H9 (cell line): ENCODE measurements at regions not wholly inside any gene's neighbourhood (a gene's known extent, or its start where the extent isn't known, plus 50 kb on each side); places are given as distances from the start of the nearest gene placed in this dataset.

ENCODE experiments used
- DNase-seq: peaks from one replicate; pipeline ENCODE4 v3.0.0-alpha.2; 2017
- H2AFZ ChIP-seq: one replicate; pipeline ENCODE4 v1.6.1; 2013; ENCODE audit warnings: mild to moderate bottlenecking, low read length, control low read depth, moderate library complexity
- H2AK5ac ChIP-seq: 2 replicates; pipeline ENCODE4 v1.6.1; 2013; ENCODE audit warnings: low read length, control low read depth, mixed read lengths; ENCODE audit not compliant: insufficient read length
- H2BK120ac ChIP-seq: one replicate; pipeline ENCODE4 v1.6.1; 2013; ENCODE audit warnings: low read depth, mild to moderate bottlenecking, low read length, control low read depth, inconsistent platforms; ENCODE audit not compliant: poor library complexity, severe bottlenecking
- H2BK12ac ChIP-seq: 2 replicates; pipeline ENCODE4 v1.6.1; 2013; ENCODE audit warnings: low read length, control low read depth, mixed read lengths, low read depth; ENCODE audit not compliant: insufficient read length
- H2BK15ac ChIP-seq: 2 replicates; pipeline ENCODE4 v1.6.1; 2013; ENCODE audit warnings: low read depth, low read length, control low read depth
- H2BK20ac ChIP-seq: one replicate; pipeline ENCODE4 v1.6.1; 2013; ENCODE audit warnings: low read depth, mild to moderate bottlenecking, low read length, control low read depth, inconsistent platforms; ENCODE audit not compliant: poor library complexity, severe bottlenecking
- H2BK5ac ChIP-seq: 2 replicates; pipeline ENCODE4 v1.6.1; 2013; ENCODE audit warnings: low read length, control low read depth, mixed read lengths; ENCODE audit not compliant: insufficient read length
- H3K14ac ChIP-seq: 2 replicates; pipeline ENCODE4 v1.6.1; 2013; ENCODE audit warnings: low read length, control low read depth; ENCODE audit not compliant: insufficient read depth
- H3K18ac ChIP-seq: 2 replicates; pipeline ENCODE4 v1.6.1; 2013; ENCODE audit warnings: low read depth, mild to moderate bottlenecking, mixed read lengths, low read length, control low read depth; ENCODE audit not compliant: insufficient read length
- H3K23ac ChIP-seq: 2 replicates; pipeline ENCODE4 v1.6.1; 2013; ENCODE audit warnings: low read length, control low read depth, mixed read lengths, low read depth; ENCODE audit not compliant: insufficient read length
- H3K23me2 ChIP-seq: 2 replicates; pipeline ENCODE4 v1.6.1; 2013; ENCODE audit warnings: low read depth, mild to moderate bottlenecking, mixed read lengths, low read length, control low read depth; ENCODE audit not compliant: insufficient read length, poor library complexity, severe bottlenecking
- H3K27ac ChIP-seq: 2 replicates; pipeline ENCODE4 v1.5.1; 2013; ENCODE audit warnings: low read length, control low read depth, mixed read lengths, low read depth; ENCODE audit not compliant: insufficient read length
- H3K27me3 ChIP-seq: 2 replicates; pipeline ENCODE4 v1.6.1; 2013; ENCODE audit warnings: low read length, control low read depth, inconsistent platforms; ENCODE audit not compliant: insufficient read depth
- H3K4ac ChIP-seq: 2 replicates; pipeline ENCODE4 v1.6.1; 2013; ENCODE audit warnings: low read depth, mild to moderate bottlenecking, control low read depth, inconsistent platforms, low read length, moderate library complexity
- H3K4me1 ChIP-seq: 2 replicates; pipeline ENCODE4 v1.6.1; 2013; ENCODE audit warnings: low read length, control low read depth, inconsistent platforms; ENCODE audit not compliant: insufficient read depth
- H3K4me2 ChIP-seq: 2 replicates; pipeline ENCODE4 v1.6.1; 2013; ENCODE audit warnings: low read length, control low read depth, mixed read lengths; ENCODE audit not compliant: insufficient read length, insufficient read depth
- H3K56ac ChIP-seq: 2 replicates; pipeline ENCODE4 v1.6.1; 2013; ENCODE audit warnings: low read depth, mild to moderate bottlenecking, mixed read lengths, low read length, control low read depth; ENCODE audit not compliant: insufficient read length
- H3K79me1 ChIP-seq: 2 replicates; pipeline ENCODE4 v1.6.1; 2013; ENCODE audit warnings: low read depth, mild to moderate bottlenecking, moderate library complexity, low read length, control low read depth, inconsistent platforms; ENCODE audit not compliant: insufficient read depth, poor library complexity, severe bottlenecking
- H3K79me2 ChIP-seq: 2 replicates; pipeline ENCODE4 v1.6.1; 2013; ENCODE audit warnings: low read length, control low read depth, inconsistent platforms; ENCODE audit not compliant: insufficient read depth
- H3K9ac ChIP-seq: 2 replicates; pipeline ENCODE4 v1.6.1; 2013; ENCODE audit warnings: low read length, control low read depth, mixed read lengths; ENCODE audit not compliant: insufficient read length; ENCODE audit errors: extremely low read depth
- H3K9me3 ChIP-seq: one replicate; pipeline ENCODE4 v1.6.1; 2013; ENCODE audit warnings: low read depth, low read length, inconsistent platforms; ENCODE audit not compliant: control insufficient read depth
- H3T11ph ChIP-seq: one replicate; pipeline ENCODE4 v1.6.1; 2013; ENCODE audit warnings: mild to moderate bottlenecking, low read length, control low read depth, inconsistent platforms
- H4K20me1 ChIP-seq: one replicate; pipeline ENCODE4 v1.6.1; 2013; ENCODE audit not compliant: control insufficient read depth, insufficient read length, insufficient read depth
- H4K5ac ChIP-seq: 2 replicates; pipeline ENCODE4 v1.6.1; 2013; ENCODE audit warnings: low read depth, mild to moderate bottlenecking, mixed read lengths, low read length, control low read depth; ENCODE audit not compliant: insufficient read length
- H4K8ac ChIP-seq: replicated peaks from 2 replicates; pipeline ENCODE4 v1.6.1; 2013; ENCODE audit warnings: low read length, control low read depth, mixed read lengths, low read depth; ENCODE audit not compliant: insufficient read length
- H4K91ac ChIP-seq: 2 replicates; pipeline ENCODE4 v1.6.1; 2013; ENCODE audit warnings: low read depth, mild to moderate bottlenecking, moderate library complexity, mixed read lengths, low read length, control low read depth; ENCODE audit not compliant: insufficient read length
- H3K27ac Mint-ChIP-seq, 3 experiments: 2 replicates in 2 of 3; 3 replicates in 1 of 3; pipeline ENCODE4 v1.8.0; 2020 to 2021; ENCODE audit warnings: mixed read lengths in 3 of 3, mild to moderate bottlenecking in 1 of 3, moderate library complexity in 1 of 3
- H3K27me3 Mint-ChIP-seq: 2 replicates; pipeline ENCODE4 v1.8.0; 2021; ENCODE audit warnings: low read depth, mild to moderate bottlenecking, moderate library complexity, mixed read lengths
- H3K36me3 Mint-ChIP-seq, 3 experiments: 2 replicates in 2 of 3; 3 replicates in 1 of 3; pipeline ENCODE4 v1.8.0; 2020 to 2021; ENCODE audit warnings: low read depth in 3 of 3, mixed read lengths in 3 of 3; ENCODE audit not compliant: insufficient read depth in 1 of 3
- H3K4me1 Mint-ChIP-seq, 2 experiments: 2 replicates each; pipeline ENCODE4 v1.8.0; 2020; ENCODE audit warnings: mixed read lengths in 2 of 2
- H3K4me3 Mint-ChIP-seq, 2 experiments: 2 replicates in 1 of 2; 3 replicates in 1 of 2; pipeline ENCODE4 v1.8.0; 2020 to 2021; ENCODE audit warnings: mild to moderate bottlenecking in 2 of 2, mixed read lengths in 2 of 2, moderate library complexity in 1 of 2
- H3K9me3 Mint-ChIP-seq, 2 experiments: 2 replicates in 1 of 2; 3 replicates in 1 of 2; pipeline ENCODE4 v1.8.0; 2020; ENCODE audit warnings: mild to moderate bottlenecking in 2 of 2, mixed read lengths in 2 of 2, moderate library complexity in 1 of 2
- CTCF ChIP-seq: fragments of 200-600 bp; sonication (generic); conservative IDR thresholded peaks from 3 replicates; pipeline ENCODE4 v1.8.0; 2021; ENCODE audit warnings: antibody characterized with exemption, mild to moderate bottlenecking
- whole genome bisulfite sequencing: extraction: QIAGEN DNeasy Blood & Tissue Kit; methylation state at CpG from one replicate; pipeline ENCODE4 v1.1.7; 2013; ENCODE audit warnings: missing lambda C conversion rate, low lambda C conversion rate, mixed read lengths; ENCODE audit not compliant: insufficient read length; ENCODE audit errors: extremely low coverage; 5-methylcytosine and 5-hydroxymethylcytosine counted together

GRCh38 chr16:59320657-59321056, 586.5 kb upstream of the GOT2 start:
- no peak overlapping the region for H2AFZ ChIP-seq
- H4K20me1 ChIP-seq, result no peaks in the 10 kb centered on the region
- no peak overlapping the region for H2AK5ac ChIP-seq
- no peak for DNase-seq
- no peak overlapping the region for H3K27ac ChIP-seq
- H2BK15ac ChIP-seq, result no peak overlapping the region
- H3K4me1 Mint-ChIP-seq, result peaks cover 8 to 11% of the 10 kb centered on the region in 2 experiments
- H3T11ph ChIP-seq, result no peak overlapping the region
- H4K8ac ChIP-seq, result no peak overlapping the region
- H2BK5ac ChIP-seq, result no peak overlapping the region
- H2BK12ac ChIP-seq, result no peak overlapping the region
- no peaks in the 10 kb centered on the region for H3K79me1 ChIP-seq
- no peaks in the 10 kb centered on the region for H3K9me3 ChIP-seq
- H3K9ac ChIP-seq, result no peak overlapping the region
- H2BK120ac ChIP-seq, result no peak overlapping the region
- no peak overlapping the region for H3K27ac Mint-ChIP-seq
- H3K79me2 ChIP-seq, result no peaks in the 10 kb centered on the region
- no peak overlapping the region for H4K91ac ChIP-seq
- H3K18ac ChIP-seq, result no peak overlapping the region
- H3K4ac ChIP-seq, result no peak overlapping the region
- H3K4me3 Mint-ChIP-seq, result no peak overlapping the region
- H3K27me3 ChIP-seq, result no peaks in the 10 kb centered on the region
- no CpG with 5 or more reads among the region's 1 CpG for WGBS
- H3K4me2 ChIP-seq, result no peak overlapping the region
- H3K4me1 ChIP-seq, result no peaks in the 10 kb centered on the region
- no peaks in the 10 kb centered on the region for H3K23me2 ChIP-seq
- no peaks in the 10 kb centered on the region for H3K36me3 Mint-ChIP-seq
- no peak overlapping the region for H3K23ac ChIP-seq
- TF ChIP-seq CTCF, result no peak
- H4K5ac ChIP-seq, result no peak overlapping the region
- H2BK20ac ChIP-seq, result no peak overlapping the region
- peaks cover 61% of the 10 kb centered on the region for H3K27me3 Mint-ChIP-seq
- peaks cover 0 to 5% of the 10 kb centered on the region in 2 experiments; a peak in 2 of 5 replicates for H3K9me3 Mint-ChIP-seq
- H3K14ac ChIP-seq, result no peak overlapping the region
- no peak overlapping the region for H3K56ac ChIP-seq
